SU-DHL-6 (cell line): ENCODE measurements at regions not wholly inside any gene's neighbourhood (a gene's known extent, or its start where the extent isn't known, plus 50 kb on each side); places are given as distances from the start of the nearest gene placed in this dataset.

Experiments used
- CTCF ChIP-seq: fragments of 200-600 bp; sonication (generic); IDR thresholded peaks from one replicate; pipeline ENCODE4 v1.5.1; 2017; ENCODE audit warnings: antibody characterized with exemption, mild to moderate bottlenecking, low read length, moderate library complexity; ENCODE audit not compliant: insufficient read depth, poor library complexity, severe bottlenecking
- EZH2phosphoT487 ChIP-seq: fragments of 200-600 bp; sonication (generic), shearing (Covaris generic); conservative IDR thresholded peaks from 2 replicates; pipeline ENCODE4 v1.6.1; 2018; ENCODE audit warnings: mild to moderate bottlenecking, antibody characterized with exemption, low read length, moderate library complexity, mixed read lengths

- TF ChIP-seq CTCF (no peak), EZH2phosphoT487 (no peak)
These were observed 106.2 kb downstream of the TM2D1 start for GRCh38 chr1:61618755-61619154.
